ENCODE measurements at regions not wholly inside any gene's neighbourhood (a gene's known extent, or its start where the extent isn't known, plus 50 kb on each side); places are given as distances from the start of the nearest gene placed in this dataset.
A peak's percentile ranks its signal among the peaks of the same experiment; 100 is the strongest.

DNA sequence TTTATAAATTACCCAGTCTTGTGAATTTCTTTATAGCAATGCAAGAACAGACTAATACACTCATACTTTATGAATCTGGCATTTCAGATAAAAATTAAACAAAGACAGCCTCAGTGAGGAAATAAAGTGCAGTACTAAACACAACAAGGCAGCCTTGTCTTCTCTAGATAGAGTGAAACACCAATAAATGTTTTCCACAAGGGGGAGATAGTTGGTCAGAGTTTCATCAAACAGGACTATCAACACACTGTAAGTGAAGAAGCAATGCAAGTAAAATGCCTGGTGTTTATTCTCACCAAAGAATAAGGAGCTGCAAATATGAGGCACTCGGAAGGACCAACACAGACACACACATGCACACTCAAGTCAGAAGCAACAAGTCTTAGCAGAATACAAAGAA, 62.8 kb downstream of the FAM9B start:
- DNase-seq (ENCODE audit: low read depth): no peak

DNA sequence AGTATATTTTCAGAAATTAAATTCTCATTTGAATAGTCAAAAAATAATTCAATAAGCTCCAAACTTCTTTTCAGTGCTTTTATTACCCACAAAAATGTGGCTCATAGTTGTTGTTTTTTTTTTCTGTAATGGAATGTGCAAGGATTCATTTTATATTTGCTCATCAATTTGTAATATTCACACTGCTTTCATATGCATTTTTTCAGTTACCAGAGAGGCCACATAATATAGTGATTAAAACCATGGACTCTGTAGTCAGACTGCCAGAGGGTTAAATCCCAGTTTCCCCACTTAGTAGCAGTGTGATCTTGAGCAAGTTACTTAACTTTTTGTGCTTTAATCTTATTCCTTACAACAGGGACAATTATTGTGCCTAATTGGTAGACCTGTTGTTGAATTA, 64.5 kb downstream of the FAM9B start:
- no peak for DNase-seq (ENCODE audit: low read depth)

DNA sequence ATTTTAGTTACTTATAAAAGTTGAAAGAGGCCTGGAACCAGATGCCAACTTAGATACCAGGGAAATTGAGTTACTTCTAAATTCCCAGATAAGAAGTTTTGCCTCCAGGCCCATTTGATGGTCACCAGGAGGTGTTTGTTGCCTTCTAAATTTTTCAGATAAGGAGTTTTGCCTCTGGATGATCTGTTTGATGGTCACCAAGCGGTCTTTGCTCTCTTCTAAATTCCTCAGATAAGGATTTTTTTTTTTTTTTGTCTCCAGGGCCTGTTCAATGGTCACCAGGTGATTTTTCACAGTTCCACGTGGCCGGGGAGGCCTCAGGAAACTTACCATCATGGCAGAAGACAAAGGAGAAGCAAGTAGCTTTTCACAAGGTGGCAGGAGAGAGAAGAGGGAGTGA, 66.5 kb downstream of the FAM9B start:
- no peak for DNase-seq (ENCODE audit: low read depth)

DNA sequence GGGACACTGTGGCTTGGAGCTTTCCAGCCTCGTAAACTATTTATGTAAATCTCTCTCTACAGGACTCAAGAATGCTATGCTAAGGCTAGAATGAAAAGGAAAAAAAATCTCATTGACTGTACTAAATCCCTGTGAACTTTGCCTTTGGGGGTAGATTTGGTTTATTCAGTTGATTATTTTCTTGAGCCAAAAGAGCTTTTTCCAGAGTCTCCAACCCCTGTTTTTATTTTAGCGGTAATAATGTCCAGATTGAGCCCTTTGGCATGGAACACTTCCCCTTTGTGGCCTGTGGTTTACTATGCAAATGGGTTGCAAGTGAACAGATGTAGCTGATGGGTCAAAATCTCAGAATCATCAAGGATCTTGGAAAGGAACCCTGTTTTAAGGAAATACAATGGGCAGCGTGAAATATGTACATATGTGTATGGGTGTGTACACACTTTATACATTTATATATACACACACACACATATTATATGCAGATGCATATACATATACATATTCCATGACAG, 72.9 kb downstream of the FAM9B start:
- no peak for DNase-seq (ENCODE audit: low read depth)

DNA sequence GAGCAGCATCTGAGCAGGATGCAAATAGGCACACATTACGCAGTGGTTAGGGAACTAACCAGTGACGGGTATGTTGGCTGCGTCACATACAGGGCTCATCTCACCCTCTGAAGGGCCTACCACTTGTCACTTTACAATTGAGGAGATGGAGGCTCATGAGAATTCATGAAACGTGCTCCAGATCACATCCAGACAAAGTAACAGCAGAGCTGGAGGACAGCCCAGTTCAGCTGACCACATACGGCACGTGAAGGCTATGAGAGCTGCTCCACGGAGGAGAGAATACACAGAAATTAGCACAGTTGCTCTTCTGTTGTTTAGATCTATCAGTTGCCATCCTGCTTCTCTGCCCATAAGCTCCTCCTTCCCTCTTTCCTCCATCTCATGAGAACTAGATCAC, 78.4 kb downstream of the FAM9B start:
- DNase-seq (ENCODE audit: low read depth): peak; percentile 6

DNA sequence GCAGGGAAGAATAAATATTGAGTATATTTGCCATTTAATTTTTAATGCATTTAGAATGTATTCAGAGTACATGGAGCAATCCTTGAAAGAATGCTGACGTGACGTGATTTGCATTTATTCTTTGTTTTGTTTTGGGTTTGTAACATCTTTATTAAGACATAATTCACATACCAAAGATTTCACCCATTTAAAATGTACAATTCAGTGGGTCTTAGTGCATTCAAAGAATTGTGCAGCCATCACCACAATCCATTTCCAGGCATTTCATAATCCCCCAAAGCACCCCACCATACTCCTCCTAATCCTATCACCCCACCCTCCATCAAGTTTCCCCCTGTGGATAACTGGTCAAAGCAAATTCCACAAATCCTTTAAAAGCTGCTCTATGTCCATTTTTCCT, 87.4 kb downstream of the FAM9B start:
- no peak for DNase-seq (ENCODE audit: low read depth)

DNA sequence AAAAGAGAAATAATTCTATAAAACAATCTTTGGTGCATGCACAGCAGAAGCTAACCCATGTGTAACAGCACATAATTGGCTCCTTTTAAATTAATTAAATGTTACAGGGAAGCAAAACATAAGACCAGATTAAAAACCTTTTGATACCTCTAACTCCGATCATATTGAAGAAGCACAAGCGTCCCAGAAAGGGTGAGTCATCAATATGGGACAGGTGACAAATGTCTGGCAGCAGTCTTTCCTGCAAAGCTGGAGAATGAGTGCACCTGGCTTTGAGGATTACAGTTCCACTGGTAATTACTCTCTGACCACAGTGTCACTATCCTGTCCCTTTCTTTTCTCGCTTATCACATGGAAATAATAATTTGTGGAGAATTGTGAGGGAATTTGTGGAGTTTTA, 94.6 kb downstream of the FAM9B start:
- DNase-seq (ENCODE audit: low read depth): no peak

DNA sequence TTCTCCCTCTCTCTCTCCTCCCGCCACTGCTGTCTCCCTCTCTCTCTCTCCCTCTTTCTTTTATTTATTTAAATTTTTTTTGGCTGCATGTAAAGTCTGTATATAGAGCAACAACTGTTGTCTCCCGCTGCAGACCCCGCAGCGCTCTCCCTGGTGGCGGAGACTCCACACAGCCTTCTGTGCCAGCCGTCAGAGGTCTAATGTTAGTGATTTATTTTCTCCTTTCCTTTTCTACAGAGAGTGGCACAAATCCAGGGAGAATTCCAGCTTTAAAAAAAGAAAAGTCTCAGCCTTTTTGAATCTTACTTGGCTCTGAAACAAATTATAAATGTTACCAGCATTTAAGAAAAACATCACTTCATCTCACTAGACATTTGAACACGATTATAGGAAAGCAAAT, 106.2 kb downstream of the FAM9B start:
- DNase-seq (ENCODE audit: low read depth): no peak

DNA sequence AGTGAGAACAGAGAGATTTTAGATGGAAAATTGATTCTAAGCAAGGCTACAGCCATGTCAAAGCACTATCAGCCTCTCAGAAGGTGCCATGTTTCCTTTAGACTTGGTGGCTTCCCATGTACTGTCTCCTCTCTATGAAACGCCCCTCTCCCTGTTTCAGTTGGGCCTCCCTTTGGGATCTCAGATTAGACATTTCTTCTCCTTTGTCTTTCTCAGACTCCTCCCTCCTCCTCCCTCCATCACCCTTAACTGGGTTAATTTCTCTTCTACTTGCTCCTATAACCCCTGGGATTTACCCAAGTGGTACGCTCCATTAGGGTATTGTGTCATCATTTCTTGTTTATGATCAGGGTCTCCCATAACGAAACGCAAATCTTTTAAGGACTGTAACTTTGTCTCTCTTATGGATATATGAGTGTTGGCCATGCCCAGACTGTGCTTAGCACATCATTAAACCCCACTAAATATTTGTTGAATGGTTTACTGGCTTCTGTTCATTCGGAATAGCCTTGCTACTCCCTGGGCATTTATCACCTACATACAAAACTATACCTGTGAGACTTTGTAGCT, 106.8 kb downstream of the FAM9B start:
- DNase-seq (ENCODE audit: low read depth): no peak

DNA sequence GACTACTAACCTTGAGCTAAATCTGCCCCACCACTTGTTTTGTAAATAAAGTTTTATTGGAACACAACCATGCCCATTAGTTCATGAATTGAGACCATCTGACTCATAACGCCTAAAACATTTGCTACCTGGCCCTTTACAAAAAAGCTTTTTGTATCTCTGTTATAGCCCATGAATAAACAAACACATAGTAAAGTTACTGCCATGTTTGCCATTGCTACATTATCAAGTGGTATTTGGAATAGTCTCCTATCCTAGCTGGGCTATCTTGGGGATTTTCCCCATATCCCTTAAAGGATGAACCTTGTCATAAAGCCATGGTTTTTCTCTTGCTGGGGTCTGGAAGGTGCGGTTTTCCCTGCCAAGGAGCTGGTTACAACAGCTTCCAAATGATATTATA, 112.3 kb downstream of the FAM9B start:
- no peak for DNase-seq (ENCODE audit: low read depth)

DNA sequence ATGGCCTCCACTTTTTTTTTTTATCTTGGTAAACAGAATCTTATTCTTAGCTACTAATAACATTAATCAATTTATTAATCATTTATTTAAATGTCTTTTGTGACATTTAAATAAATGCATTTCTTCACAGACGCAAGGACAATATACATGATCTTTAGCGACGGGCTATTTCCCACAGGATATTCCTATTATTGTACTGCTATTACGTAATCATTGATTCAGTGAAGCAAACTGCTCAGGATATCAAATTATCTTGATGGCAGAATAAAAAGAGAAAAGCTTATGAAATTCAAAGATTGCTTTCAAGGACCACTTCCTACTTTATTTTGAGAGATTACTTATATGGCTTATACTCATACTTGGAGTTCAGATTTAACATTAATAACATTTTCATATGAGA, 114.1 kb downstream of the FAM9B start:
- no peak for DNase-seq (ENCODE audit: low read depth)

DNA sequence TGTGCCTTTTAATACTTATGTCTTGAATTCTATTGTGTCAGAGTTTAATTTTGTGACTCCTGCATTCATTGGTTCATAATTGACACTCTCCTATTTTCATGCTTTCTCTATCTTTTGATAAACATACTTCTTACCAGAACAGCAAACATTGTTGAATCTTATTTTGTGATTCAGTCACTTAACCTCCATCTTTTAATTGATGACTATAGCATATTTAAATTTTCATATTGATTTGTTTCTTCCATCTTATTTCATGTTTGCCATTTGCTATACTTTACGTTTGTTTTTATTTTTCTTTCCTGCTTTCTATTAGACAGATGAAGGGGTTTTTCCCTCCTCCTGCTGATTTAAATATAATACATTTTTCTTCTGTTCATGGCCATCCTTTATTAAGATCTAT, 115.5 kb upstream of the FAM9A start:
- DNase-seq (ENCODE audit: low read depth): no peak

DNA sequence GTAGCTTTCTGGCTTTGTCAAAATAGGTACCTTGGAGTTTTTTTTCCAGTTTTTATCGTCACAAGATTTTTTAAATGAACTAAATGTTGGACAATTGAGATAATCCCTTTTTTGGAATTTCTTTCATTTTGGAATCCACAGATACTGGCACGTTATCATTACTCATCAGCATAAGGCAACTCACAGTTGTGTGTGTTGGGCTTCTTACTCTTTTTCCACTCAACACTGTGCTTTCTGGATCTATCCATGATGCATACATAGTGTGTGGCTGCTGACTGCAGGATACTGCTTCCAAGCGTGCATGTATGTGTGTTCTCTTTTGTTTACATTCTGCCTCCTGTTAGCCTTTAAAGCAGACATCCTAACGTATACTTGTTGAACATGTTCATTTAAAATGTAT, 113.5 kb upstream of the FAM9A start:
- DNase-seq (ENCODE audit: low read depth): no peak

DNA sequence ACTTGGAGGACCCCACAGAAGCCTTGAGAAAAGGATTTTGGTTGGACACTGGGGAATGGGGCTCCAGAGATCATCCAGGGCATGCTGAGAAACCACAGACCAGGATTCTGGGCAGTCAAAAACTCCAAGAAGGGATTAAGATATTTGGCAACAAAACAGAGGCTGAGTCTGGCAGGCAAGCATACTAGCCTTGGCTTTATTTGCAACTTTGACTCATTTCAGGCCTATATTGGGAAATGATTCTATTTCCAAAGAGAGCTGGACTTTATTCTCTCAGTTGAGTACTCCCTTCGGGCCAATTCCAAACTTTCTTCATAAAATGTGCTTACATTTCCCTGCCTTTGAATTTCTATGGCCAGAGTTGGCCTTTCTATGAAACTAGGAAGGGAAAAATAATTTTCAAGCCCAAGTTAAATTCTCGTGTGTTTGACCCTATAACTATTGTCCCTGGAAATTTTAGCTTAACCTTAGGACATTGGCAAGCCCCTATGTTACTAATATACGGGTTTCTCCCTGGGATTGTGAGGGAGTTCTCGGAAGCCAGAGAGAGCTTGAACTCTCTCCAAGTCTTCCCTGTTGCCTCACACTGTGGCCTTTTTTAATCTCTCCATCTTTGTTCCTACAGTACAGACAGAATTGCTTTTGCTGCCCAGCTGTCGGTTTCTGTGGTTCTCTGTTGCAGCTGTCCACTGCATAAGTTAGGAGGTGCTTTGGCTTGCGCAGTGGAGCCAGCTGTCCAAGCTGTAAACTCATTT, 112.6 kb upstream of the FAM9A start:
- peak; percentile 41 for DNase-seq (ENCODE audit: low read depth)

DNA sequence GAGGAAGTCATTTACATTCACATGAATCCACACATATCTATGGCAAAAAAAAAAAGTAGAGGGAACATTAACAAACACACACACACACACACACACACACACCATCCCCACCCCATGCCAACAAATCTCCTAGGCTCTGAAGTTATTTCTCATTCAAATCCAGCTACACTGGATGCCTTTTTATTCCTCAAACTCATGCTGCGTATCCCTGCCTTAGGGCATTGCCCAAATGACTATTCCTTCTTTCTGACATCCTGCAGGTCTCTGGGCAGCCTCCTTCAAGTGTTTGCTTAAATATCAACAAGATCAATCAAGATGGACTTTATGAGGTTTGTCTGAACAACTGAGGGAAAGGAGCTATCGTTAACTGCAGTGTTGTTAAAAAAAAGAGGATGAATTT, 106.5 kb upstream of the FAM9A start:
- no peak for DNase-seq (ENCODE audit: low read depth)

DNA sequence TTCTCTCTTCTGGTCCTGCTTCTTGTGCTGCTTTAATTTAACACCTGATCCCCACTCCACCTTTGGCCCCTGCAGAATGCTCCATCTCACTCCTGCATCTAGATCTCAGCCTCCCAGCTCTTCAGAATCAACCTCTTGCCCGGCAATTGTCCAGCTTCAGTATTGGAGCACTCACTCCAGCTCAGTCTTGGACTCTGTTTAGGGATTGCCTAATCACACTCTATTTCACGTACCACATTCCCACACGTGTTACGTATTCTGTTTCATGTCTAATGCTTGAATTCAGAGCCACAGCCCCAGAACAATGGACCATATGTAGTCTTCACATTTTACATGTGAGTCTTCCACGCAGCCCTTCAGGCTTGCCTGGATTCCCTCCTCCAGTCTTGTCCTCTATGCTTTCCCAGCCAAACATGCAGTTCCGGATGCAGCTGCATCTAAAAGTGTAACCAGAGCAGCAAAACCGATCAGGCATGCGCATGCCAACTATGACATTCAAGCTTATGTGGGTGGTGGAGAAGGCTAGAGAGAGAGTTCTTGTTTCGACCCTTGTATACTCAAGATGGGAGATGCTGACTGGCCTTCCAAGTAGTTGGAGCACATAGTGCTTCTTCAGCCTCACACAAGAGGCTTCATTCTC, 105.2 kb upstream of the FAM9A start:
- DNase-seq (ENCODE audit: low read depth): no peak

DNA sequence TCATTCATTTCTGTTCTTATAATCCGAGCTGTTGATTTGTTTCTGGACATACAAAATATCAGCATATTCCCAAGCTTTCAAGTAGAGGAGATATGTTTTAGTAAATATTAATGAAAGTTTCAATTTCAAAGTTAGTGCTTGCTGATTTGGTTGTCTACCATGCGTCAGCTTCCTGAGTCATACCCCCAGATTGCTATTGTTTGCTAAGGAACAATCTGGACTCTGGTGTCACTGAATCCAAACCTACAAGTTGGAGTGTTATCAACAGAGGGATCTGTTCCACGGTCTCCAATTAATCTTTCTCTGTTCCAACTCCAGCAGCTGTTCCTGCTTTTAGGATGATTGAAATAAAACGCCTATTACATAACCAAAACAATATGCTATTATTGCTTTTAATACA, 96.1 kb upstream of the FAM9A start:
- DNase-seq (ENCODE audit: low read depth): no peak

DNA sequence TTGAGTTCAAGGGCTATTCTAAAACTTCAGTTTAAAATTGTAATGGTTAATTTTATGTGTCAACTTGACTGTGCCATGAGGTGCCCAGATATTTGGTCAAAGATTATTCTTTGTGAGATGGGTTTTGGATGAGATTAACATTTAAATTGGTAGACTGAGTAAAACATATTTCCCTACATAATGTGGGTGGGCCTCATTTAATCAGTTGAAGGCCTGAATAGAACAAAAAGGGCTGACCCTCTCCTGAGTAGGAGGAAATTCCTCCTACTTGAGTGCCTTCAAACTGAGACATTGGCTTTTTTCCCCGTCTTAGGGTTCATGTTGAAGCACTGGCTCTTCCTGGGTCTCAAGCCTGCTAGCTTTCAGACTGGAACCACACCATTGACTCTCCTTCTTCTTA, 89.6 kb upstream of the FAM9A start:
- no peak for DNase-seq (ENCODE audit: low read depth)

DNA sequence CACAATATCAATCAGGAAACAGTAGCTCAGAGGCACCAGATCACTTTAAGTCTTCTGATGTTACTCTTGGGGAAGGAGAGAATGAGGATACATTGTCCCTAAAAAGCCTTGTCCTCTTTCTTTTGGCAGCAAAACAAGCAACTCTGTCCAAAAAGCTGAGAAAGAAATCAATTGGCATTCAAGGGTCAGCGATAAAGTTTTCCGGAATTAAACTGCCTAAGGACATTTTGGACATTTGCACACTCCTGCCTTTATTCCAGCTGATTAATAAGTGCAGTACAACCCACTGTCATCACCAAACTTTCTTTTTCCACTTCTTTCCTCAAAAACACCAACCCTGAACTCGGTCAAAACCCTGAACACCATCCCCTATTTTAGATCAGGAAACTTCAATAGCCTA, 85.8 kb upstream of the FAM9A start:
- no peak for DNase-seq (ENCODE audit: low read depth)

DNA sequence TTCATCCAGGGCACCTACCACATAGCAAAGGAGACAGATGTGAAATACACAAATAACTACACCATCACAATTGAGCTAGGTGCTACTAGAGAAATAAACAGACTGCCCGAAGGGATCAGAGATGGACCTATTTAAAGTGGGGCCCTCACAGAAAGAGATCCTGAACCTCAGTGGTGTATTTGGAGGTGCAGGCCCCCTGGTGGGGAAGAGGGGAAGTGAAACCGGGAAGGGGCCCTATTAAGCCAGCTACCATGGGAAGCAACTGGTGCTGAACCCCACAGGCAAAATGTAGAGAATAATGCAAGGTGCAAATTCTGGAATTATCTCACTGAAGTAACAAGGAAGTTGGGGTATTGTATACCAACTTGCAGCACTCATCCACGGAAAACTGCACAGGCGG, 78.6 kb upstream of the FAM9A start:
- no peak for DNase-seq (ENCODE audit: low read depth)

DNA sequence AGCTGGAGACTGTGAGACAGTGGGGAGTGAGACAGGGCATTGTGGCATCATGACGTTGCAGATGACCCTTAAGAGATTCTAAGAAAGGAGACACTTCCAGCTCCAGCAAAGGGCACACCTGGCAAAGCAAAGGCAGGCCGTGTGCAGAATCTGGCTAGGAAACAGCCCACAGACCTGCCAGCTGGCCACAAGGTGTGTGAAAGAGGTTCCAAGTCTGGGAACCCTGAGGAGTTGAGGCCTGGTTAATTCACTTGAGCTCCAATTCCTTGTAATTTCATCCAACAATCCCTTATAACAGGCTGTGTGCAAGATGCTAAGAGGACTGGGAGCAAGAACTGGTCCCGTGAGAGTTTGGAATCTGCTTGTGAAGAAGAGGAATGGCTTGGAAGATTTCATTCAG, 72.8 kb upstream of the FAM9A start:
- DNase-seq (ENCODE audit: low read depth): no peak

DNA sequence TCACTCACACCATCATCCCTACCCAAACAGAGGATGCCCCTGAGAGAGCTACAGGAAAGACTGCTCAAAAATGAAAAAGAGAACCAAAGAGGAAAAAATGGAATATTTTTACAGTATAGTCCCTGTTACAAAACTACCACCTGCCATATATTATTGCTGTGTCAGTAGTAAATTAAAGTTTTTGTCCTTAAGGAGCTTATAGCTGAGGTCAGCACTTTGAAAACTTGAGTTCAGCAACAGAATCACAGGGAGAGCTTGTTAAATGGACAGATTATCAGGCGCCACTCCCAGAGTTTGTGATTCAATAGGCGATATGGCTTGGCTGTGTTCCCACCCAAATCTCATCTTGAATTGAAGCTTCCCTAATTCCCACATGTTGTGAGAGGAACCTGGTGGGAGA, 71.9 kb upstream of the FAM9A start:
- no peak for DNase-seq (ENCODE audit: low read depth)

DNA sequence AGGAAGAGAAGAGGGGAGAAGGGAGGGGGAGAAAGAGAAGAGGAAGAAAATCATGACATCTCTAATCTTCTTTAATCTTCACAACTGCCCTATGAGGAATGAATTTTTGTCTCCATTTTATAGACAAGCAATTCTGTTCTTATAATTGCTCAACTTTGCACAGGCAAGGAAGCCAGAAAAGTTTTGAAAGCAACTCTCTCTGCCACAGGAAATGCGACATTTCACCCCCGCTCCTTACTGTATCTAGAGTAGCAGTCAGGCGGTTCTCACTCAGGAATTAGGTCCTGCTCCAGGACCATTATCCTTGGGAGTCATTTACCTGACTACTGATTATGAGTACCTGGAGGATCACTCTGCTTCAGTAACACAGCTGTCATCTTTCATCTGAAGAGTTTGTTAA, 69.2 kb upstream of the FAM9A start:
- no peak for DNase-seq (ENCODE audit: low read depth)

DNA sequence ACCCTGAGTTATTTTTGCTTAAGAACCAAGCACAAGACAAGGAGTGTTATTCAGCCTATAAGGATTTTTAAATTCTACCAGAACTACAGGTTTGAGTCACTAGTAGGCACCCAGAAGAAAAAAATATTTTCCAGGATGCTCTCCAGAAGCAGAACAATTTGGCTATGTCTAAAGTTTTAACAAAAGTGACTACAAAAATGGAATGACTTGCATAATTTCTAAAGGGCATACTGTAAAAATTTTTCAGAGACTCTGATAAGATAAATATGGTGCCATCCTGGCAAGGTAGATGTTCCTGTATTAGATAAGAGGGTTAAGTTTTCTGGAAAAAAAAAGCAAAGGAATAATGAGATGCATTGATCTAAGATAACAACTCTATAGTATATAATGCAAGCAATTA, 68.6 kb upstream of the FAM9A start:
- DNase-seq (ENCODE audit: low read depth): no peak

Data from GM04504 (cell line).